ENCODE measurements at regions not wholly inside any gene's neighbourhood (a gene's known extent, or its start where the extent isn't known, plus 50 kb on each side); places are given as distances from the start of the nearest gene placed in this dataset.

DNA sequence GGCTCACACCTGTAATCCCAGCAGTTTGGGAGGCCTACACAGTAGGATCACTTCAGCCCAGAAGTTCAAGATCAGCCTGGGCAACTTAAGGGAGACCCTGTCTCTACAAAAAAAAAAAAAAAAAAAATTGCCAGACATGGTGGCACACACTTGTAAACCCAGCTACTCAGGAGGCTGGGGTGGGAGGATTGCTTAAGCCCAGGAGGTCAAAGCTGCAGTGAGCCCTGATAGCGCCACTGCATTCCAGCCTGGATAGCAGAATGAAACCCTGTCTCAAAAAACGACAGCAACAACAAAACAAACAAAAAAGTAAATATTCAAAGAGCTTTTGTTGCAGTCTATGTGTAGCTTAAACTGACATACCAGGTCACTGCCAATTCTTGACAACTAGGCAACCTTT lies 63.1 kb upstream of the TANK start:
- no peak for DNase-seq
- in situ Hi-C loops (cut with MboI; ENCODE audit: low pct_unique_long_range_greater_than_20kb, low sequenced_read_pairs): no loop called here

DNA sequence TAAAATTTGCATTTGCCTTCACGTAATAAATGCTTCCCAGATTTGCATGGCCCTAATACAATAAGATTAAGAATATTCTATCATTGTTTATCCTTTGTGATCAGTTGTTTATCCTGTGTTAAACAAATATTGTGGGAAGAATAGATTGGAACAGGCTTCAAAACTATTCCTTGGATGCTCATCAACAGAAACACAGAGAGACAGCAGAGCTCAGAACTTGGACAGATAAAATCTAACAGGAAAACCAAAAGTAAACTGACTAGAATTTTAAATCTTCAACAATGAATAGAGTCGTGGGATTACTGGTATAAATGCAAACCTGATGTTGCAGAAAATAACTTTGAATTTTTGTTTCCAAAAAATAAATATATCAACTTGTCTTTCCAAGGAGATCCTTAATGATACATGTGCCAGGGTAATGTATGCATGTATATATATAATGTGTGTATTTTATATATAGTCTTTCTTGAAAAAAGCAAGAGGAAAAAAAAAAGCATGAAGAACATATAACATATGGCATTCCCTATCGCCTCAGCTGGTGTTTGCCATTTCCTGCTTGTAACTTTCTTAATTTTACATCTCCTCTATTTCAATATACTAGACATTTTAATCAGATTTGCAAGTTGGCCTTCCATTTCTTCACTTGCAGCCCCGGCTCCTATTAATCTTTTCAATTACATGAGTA lies 59.9 kb upstream of the TANK start:
- no peak for DNase-seq
- in situ Hi-C loops (cut with MboI; ENCODE audit: low pct_unique_long_range_greater_than_20kb, low sequenced_read_pairs): no loop called here

DNA sequence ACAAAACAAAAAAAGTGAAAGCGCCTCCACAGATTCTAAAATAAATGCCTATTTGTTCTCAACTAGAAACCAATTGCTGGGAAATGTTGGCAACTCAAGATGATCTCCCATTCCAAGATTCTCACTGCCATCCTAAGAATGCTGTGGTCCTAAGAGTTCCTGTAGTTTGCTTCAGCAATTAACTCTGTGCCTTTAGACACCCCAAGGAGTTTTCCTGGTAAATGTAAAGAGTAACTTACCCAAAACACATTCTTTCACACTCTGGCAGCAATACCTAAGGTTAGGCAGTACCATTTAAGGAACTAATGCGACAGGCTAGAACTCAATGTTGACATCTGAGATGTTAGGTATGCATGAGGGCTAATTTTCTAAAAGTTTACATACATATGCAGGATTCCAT lies 58.8 kb upstream of the TANK start:
- in situ Hi-C loops (cut with MboI; ENCODE audit: low pct_unique_long_range_greater_than_20kb, low sequenced_read_pairs): no loop called here

DNA sequence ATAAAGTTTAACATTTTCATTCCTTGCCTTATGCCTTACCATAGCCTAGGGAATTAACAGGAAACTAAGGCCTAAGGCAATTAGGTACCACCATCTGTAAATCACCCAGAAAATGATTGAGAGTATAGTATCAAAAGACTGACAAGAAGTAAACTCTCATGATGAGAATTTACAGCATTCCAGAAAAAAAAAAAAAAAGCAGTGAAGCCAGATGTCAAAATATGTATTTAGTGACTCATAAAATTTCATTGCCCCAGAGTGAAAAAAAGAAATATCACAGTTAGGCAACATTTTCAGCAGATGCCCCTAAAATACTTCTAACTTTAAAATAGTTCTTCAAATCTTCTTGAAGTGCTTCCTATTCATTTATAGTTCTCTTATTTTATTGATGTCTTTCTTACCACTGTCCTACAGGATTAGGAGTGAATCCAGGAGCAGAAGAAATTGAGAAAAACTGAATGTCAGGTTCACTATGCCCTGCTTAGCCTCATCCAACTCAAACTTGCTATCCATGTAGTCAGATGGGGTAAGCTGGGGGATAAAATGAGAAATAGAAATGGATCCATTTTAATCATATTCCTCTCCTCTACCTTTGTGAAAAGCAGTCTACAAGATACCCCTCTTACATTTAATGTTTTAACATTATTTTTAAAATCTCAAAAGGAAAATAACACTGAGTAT lies 57.3 kb upstream of the TANK start:
- no peak for DNase-seq
- in situ Hi-C loops (cut with MboI; ENCODE audit: low pct_unique_long_range_greater_than_20kb, low sequenced_read_pairs): no loop called here

More for the DNA sequence above, 58.8 kb upstream of the TANK start:
- no peak for DNase-seq

GRCh38 chr2:161103451-161103831 lies 56.8 kb upstream of the TANK start:
- in situ Hi-C loops (cut with MboI; ENCODE audit: low pct_unique_long_range_greater_than_20kb, low sequenced_read_pairs): no loop called here
- DNase-seq: no peak

- DNase-seq: no peak
- in situ Hi-C loops (cut with MboI; ENCODE audit: low pct_unique_long_range_greater_than_20kb, low sequenced_read_pairs): no loop called here
Measured at GRCh38 chr2:161104054-161104553, 56.1 kb upstream of the TANK start.

DNA sequence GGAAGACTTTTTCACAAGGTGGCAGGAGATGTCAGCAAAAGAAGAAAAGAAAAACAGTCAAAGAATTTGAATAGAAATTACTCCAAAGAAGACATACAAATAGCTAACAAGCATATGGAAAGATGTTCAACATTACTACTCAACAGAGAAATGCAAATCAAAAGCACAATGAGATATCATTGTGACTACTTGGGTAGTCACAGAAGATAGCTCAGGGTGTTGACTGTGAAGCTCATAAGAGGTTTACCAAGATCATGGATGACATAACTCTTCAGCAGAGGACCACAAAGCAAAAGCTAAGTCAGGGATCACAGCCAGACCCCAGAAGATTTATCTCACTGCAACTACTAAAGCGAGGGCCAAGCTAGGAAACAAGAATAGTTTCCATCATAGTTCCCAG lies 53.0 kb upstream of the TANK start:
- DNase-seq: no peak
- in situ Hi-C loops (cut with MboI; ENCODE audit: low pct_unique_long_range_greater_than_20kb, low sequenced_read_pairs): no loop called here
